ENCODE measurements at regions not wholly inside any gene's neighbourhood (a gene's known extent, or its start where the extent isn't known, plus 50 kb on each side); places are given as distances from the start of the nearest gene placed in this dataset.

DNA sequence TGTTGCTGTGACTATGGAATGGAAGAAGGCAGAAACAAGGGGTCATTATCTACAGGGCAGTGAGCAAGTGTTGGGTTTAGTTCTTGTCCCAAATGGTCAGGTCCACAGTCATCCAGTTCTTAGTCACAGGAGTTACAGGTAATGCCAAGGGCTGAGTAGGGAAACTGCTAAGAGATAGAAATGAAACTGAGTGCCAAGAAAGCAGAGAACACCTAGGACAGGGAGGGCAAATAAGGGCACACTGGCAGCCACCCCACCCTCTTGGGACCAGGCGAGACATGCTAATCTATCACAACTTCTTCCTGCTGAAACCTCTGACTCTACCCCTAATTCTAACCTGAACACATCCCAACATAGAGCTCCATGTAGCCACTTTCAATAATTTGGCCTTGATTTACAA, 103.2 kb downstream of the KLF4 start:
- no peak overlapping the region for H3K27ac Mint-ChIP-seq (ENCODE audit: unreplicated experiment)
- H3K27me3 Mint-ChIP-seq (ENCODE audit: low read depth, unreplicated experiment) = peaks cover 24% of the 10 kb centered on the region
- Histone ChIP-seq H3K27me3 (ENCODE audit: insufficient read depth, low read length) (no peaks in the 10 kb centered on the region), H3K4me1 (ENCODE audit: insufficient read depth, low read length) (no peaks in the 10 kb centered on the region), H3K79me2 (ENCODE audit: insufficient read depth, low read length) (no peaks in the 10 kb centered on the region), H3K4me2 (ENCODE audit: low read length) (no peak overlapping the region), H4K20me1 (ENCODE audit: insufficient read depth, low read length) (no peaks in the 10 kb centered on the region), H3K9me3 (ENCODE audit: insufficient read depth, low read depth, low read length) (no peaks in the 10 kb centered on the region), H3K9ac (ENCODE audit: low read length) (no peak overlapping the region), H2AFZ (ENCODE audit: low read depth, low read length) (no peak overlapping the region), H3K27ac (ENCODE audit: low read depth, low read length) (no peak overlapping the region), H3K36me3 (ENCODE audit: insufficient read depth, low read length) (no peaks in the 10 kb centered on the region), H3K4me3 (ENCODE audit: insufficient read depth, low read depth, low read length) (no peak overlapping the region)
- TF ChIP-seq, protein P1, sequence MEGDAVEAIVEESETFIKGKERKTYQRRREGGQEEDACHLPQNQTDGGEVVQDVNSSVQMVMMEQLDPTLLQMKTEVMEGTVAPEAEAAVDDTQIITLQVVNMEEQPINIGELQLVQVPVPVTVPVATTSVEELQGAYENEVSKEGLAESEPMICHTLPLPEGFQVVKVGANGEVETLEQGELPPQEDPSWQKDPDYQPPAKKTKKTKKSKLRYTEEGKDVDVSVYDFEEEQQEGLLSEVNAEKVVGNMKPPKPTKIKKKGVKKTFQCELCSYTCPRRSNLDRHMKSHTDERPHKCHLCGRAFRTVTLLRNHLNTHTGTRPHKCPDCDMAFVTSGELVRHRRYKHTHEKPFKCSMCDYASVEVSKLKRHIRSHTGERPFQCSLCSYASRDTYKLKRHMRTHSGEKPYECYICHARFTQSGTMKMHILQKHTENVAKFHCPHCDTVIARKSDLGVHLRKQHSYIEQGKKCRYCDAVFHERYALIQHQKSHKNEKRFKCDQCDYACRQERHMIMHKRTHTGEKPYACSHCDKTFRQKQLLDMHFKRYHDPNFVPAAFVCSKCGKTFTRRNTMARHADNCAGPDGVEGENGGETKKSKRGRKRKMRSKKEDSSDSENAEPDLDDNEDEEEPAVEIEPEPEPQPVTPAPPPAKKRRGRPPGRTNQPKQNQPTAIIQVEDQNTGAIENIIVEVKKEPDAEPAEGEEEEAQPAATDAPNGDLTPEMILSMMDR (IDR thresholded peaks at IDR 0.05; ENCODE audit: insufficient read depth, low read depth, low read length) = no peak
- TF ChIP-seq EZH2 (IDR thresholded peaks at IDR 0.05; ENCODE audit: insufficient read depth, low read length) = no peak
- peaks cover 7% of the 10 kb centered on the region for H3K4me1 Mint-ChIP-seq (ENCODE audit: low read depth, unreplicated experiment)
- FAIRE-seq (no peak), DNase-seq (ENCODE audit: low read depth) (no peak)
- H3K9me3 Mint-ChIP-seq (ENCODE audit: unreplicated experiment) = no peaks in the 10 kb centered on the region
- no peaks in the 10 kb centered on the region for H3K36me3 Mint-ChIP-seq (ENCODE audit: low read depth, unreplicated experiment)
- no peak overlapping the region for H3K4me3 Mint-ChIP-seq (ENCODE audit: unreplicated experiment)
